Upper lobe of left lung (tissue), 6 donors: ENCODE measurements at regions not wholly inside any gene's neighbourhood (a gene's known extent, or its start where the extent isn't known, plus 50 kb on each side); places are given as distances from the start of the nearest gene placed in this dataset.

Experiments used
- ATAC-seq, 2 donors: fragments of 200-7000 bp; cut with Tn5 transposase; one replicate each; pipeline ENCODE4 v1.9.1; 2022; ENCODE audit warnings: mild to moderate bottlenecking in 2 of 2, moderate library complexity in 2 of 2; ENCODE audit not compliant: low FRiP score in 2 of 2
- DNase-seq, 2 donors: peaks; one replicate each; pipeline ENCODE4 v3.0.0-alpha.2; 2019 to 2020
- H3K27ac ChIP-seq, 4 donors: fragments of 200-600 bp; sonication (generic); one replicate each; pipeline ENCODE4 v1.5.1; 2016 to 2019
- H3K27me3 ChIP-seq, 4 donors: fragments of 200-600 bp; sonication (generic); one replicate each; pipeline ENCODE4 v1.5.1; 2017 to 2019
- H3K36me3 ChIP-seq, 4 donors: fragments of 200-600 bp; sonication (generic); one replicate each; pipeline ENCODE4 v1.5.1; 2016 to 2019
- H3K4me1 ChIP-seq, 4 donors: fragments of 200-600 bp; sonication (generic); one replicate each; pipeline ENCODE4 v1.5.1; 2018 to 2019
- H3K4me3 ChIP-seq, 4 donors: fragments of 200-600 bp; sonication (generic); one replicate each; pipeline ENCODE4 v1.5.1; 2017 to 2019; ENCODE audit warnings: mild to moderate bottlenecking in 2 of 4, moderate library complexity in 1 of 4
- H3K9me3 ChIP-seq, 4 donors: fragments of 200-600 bp; sonication (generic); one replicate each; pipeline ENCODE4 v1.5.1; 2018 to 2019
- EP300 ChIP-seq, 4 donors: sonication (generic); formaldehyde crosslinking; IDR thresholded peaks; one replicate each; pipeline ENCODE4 v1.5.1; 2017; ENCODE audit warnings: antibody characterized with exemption in 4 of 4, control low read depth in 2 of 4
- POLR2A ChIP-seq, 4 donors: fragments of 450-650 bp; IDR thresholded peaks; one replicate each; pipeline ENCODE4 v1.5.1; 2016 to 2017; ENCODE audit warnings: antibody characterized with exemption in 4 of 4, mild to moderate bottlenecking in 2 of 4
- POLR2AphosphoS5 ChIP-seq, 2 donors: sonication (generic); formaldehyde crosslinking; IDR thresholded peaks; one replicate each; pipeline ENCODE4 v1.5.1; 2017; ENCODE audit warnings: antibody characterized with exemption in 2 of 2
- WGBS, 2 donors: methylation state at CpG; one replicate each; pipeline ENCODE4 v1.1.5; 2017 to 2018; 5-methylcytosine and 5-hydroxymethylcytosine counted together
- TF ChIP-seq, protein P1 (sequence below), 6 experiments: fragments of 450-650 bp in 4 of 6; fragments of 200-600 bp in 2 of 6; sonication (generic) in 2 of 6; IDR thresholded peaks; one replicate each; pipeline ENCODE4 v1.5.1; 2016 to 2019; ENCODE audit warnings: antibody characterized with exemption in 6 of 6
- donor health status: DM: no; HTN: no; CAD: no; lungs with moderate emphysema.
- donor health status: DM: no; HTN: yes; CAD: no; lungs with severe emphysema.

DNA sequence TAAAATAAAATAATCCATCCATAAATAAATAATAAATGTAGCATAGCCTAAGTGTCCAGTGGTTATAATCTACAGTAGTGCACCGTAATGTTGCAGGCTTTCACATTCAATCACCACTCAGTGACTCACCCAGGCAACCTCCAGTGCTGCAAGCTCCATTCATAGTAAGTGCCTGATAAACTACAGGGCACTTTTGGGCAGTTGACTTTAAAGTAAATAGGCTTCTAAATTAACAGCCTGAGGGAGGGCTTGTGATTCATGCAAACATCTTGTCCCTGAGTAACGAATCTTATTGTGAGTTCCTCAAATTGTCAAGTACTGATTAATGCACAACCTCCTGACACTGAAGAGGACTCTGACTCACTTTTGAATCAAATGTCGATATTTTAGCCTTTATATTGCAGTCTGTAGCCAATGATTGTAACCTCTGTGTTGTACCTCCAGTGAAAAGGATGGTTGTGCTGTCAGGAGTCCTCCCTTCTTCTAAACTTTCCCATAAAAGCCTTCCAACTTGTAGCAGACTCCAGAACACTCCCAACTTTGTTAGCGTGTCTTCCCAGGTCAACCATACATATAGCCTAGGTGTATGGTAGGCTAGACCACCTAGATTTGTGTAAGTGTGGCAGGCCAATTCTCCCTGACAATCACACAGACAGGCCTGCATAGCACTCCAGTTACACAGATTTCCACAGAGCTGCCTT lies 55.0 kb upstream of the BICD1 start:
- H3K4me1 ChIP-seq, result no peaks in the 10 kb centered on the region
- no peaks in the 10 kb centered on the region for H3K27me3 ChIP-seq
- no peak for TF ChIP-seq POLR2A (IDR thresholded peaks at IDR 0.05)
- no peak for TF ChIP-seq EP300 (IDR thresholded peaks at IDR 0.05)
- no peak for TF ChIP-seq POLR2AphosphoS5 (IDR thresholded peaks at IDR 0.05)
- TF ChIP-seq, protein P1, sequence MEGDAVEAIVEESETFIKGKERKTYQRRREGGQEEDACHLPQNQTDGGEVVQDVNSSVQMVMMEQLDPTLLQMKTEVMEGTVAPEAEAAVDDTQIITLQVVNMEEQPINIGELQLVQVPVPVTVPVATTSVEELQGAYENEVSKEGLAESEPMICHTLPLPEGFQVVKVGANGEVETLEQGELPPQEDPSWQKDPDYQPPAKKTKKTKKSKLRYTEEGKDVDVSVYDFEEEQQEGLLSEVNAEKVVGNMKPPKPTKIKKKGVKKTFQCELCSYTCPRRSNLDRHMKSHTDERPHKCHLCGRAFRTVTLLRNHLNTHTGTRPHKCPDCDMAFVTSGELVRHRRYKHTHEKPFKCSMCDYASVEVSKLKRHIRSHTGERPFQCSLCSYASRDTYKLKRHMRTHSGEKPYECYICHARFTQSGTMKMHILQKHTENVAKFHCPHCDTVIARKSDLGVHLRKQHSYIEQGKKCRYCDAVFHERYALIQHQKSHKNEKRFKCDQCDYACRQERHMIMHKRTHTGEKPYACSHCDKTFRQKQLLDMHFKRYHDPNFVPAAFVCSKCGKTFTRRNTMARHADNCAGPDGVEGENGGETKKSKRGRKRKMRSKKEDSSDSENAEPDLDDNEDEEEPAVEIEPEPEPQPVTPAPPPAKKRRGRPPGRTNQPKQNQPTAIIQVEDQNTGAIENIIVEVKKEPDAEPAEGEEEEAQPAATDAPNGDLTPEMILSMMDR (IDR thresholded peaks at IDR 0.05), result no peak
- H3K36me3 ChIP-seq, result no peaks in the 10 kb centered on the region
- H3K27ac ChIP-seq, result no peak overlapping the region
- H3K4me3 ChIP-seq, result no peak overlapping the region
- peak; percentile 35 to 65 for ATAC-seq
- no peak for DNase-seq
- H3K9me3 ChIP-seq, result peaks cover 0 to 7% (median 0%) of the 10 kb centered on the region in 4 donors
- 60% methylated on average over 4 of the region's 4 CpGs for WGBS, 2 donors

DNA sequence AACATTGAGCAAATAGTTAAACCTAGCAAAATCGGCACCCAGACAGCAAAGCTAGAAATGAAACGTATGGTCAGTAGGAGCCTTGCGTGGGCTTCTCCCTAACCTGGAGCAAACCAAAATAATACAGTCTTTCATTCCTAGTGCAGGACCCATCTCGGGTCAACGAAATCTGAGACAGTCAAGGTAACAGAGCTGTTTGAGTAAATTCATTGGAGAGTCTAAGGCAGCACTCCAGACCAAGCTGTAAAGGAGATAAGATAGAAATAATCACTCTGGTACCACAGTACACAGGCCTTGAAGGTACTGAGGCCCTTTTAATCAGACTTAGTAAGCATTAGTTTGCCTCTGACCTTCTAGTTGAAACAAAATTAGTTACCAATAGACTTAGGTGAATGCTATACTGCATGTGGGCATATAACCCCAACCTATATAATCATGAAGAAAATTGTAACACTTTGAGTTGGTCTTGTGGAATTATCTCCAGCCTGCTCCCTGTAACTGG lies 54.4 kb upstream of the BICD1 start:
- H3K27ac ChIP-seq, result no peak overlapping the region
- no peaks in the 10 kb centered on the region for H3K36me3 ChIP-seq
- DNase-seq, result no peak
- no peak for ATAC-seq
- H3K9me3 ChIP-seq, result peaks cover 0 to 7% (median 0%) of the 10 kb centered on the region in 4 donors
- no peak overlapping the region for H3K4me3 ChIP-seq
- no peaks in the 10 kb centered on the region for H3K4me1 ChIP-seq
- 48 to 51% methylated on average over 5 of the region's 5 CpGs for WGBS, 2 donors
- H3K27me3 ChIP-seq, result no peaks in the 10 kb centered on the region
- no peak for TF ChIP-seq EP300 (IDR thresholded peaks at IDR 0.05)
- no peak for TF ChIP-seq POLR2AphosphoS5 (IDR thresholded peaks at IDR 0.05)
- TF ChIP-seq, protein P1 (IDR thresholded peaks at IDR 0.05), result no peak
- TF ChIP-seq POLR2A (IDR thresholded peaks at IDR 0.05), result no peak

DNA sequence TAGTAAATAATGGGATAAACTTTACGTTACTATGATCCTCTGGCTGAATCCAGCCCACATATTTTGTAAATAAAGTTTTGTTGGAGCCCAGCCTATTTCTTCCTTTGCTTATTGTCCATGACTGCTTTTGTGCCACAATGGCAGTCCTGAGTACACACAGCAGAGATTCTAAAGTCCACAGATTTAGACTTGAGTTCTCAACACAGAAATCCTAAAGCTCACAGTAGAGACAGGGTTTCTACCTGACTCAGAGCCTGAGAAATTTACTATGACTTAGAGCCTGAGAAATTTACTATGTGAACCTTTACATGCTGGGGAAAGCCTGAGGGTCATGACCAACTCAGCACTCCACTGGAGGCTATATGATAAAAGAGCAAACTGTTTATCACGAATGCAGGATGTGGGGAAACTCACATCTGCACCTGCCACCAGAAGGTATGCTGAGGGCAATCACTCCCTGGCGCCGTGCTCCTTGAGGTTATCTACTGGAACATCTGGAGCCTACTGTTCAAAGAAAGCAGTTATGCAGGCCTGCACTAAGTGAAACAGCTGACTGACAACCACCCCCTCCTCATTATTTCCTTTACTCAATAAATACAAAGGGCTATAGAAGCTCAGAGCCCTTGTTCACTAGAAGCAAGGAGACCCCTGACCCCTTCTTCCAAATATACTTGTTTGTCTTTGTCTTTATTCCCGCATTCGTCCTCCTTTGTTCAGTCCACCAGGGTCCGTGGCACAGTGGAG lies 52.6 kb upstream of the BICD1 start:
- TF ChIP-seq, protein P1 (IDR thresholded peaks at IDR 0.05), result no peak
- no peak for TF ChIP-seq POLR2AphosphoS5 (IDR thresholded peaks at IDR 0.05)
- H3K27ac ChIP-seq, result no peak overlapping the region
- H3K4me1 ChIP-seq, result no peaks in the 10 kb centered on the region
- H3K27me3 ChIP-seq, result no peaks in the 10 kb centered on the region
- H3K36me3 ChIP-seq, result no peaks in the 10 kb centered on the region
- H3K4me3 ChIP-seq, result no peak overlapping the region
- no peak for DNase-seq
- WGBS, 2 donors, result 87 to 96% methylated on average over 7 of the region's 7 CpGs
- ATAC-seq, result no peak
- peaks cover 0 to 7% (median 0%) of the 10 kb centered on the region in 4 donors for H3K9me3 ChIP-seq
